Inflammatory macrophage (primary cell): ENCODE measurements at regions not wholly inside any gene's neighbourhood (a gene's known extent, or its start where the extent isn't known, plus 50 kb on each side); places are given as distances from the start of the nearest gene placed in this dataset.
"Not testable (repeated sequence)": the region's sequence is repeated elsewhere in the genome, so short reads cannot be mapped to it uniquely, and the experiment has no call there.

Experiments
- DNase-seq, 2 donors: peaks; one replicate each; pipeline ENCODE4 v3.0.0-alpha.2; 2020 to 2022

DNA sequence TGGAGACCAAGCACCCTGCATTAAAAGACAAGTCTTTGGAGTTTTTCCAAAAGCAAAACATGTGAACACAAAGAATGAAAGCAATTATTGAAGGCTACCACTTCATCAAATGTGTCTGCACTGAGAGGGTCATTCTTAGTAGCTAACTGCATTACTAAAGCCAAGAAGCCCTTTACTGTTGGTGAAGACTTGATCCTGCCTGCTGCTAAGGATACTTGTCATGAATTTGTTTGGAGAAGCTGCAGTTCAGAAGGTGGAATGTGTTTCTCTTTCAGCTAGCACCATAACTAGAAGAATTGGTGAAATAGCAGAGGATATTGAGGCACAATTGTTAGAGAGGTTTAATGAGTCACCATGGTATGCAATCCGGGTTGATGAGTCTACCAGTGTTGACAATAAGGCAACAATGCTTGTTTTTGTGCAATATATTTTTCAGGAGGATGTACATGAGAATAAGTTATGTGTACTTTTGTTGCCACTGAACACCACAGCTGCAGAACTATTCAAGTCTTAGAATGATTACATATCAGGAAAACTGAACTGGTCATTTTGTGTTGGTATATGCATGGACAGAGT is 457.3 kb upstream of the ISX start:
- DNase-seq, result no peak

DNA sequence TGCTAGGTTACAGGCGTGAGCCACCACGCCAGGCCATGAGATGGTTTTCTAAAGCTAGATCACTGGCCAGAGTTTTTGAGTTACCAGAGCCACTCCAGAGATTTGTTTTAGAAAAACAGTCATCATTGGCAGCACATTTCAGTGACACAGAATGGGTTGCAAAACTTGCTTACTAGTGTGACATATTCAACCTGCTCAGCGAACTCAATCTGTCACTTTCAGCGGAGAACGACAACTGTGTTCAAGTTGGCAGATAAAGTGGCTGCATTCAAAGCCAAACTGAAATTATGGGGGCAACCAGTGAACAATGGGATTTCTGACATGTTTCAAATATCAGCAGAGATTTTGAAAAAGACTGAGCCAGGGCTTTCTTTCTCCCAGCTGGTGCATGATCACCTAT is 456.3 kb upstream of the ISX start:
- DNase-seq, result no peak

DNA sequence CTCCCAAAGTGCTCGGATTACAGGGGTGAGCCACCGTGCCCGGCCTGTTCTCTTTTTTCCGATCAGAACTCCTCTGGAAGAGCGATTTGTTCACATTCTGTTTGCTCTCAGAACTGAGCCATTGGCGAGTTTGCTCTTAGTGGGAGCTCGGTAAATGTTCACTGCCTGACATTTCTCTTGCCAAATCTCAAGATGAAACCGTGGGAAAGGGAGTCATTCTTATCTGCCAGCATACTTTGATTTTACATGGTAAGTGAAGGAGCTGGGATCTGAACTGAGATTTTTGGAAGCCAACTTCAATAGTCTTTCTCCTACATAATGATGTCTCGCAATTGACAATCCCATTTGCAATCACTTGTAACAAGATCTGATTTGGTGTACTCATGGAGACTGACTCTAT is 445.8 kb upstream of the ISX start:
- no peak for DNase-seq

DNA sequence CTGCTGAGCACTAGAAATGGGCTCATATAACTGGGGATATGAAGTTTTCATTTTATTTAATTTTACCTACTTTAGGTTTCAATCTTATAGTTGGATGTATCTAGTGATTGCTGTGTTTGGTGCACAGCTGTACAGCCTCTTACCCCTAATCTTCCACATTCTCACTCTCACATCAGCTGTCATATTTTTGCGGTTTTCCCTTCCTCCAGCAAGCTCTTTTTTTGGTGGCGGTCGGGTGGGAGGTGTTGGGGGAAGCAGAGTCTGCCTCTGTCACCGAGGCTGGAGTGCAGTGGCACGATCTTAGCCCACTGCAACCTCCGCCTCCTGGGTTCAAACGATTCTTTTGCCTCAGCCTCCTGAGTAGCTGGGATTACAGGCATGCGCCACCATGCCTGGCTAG is 445.1 kb upstream of the ISX start:
- DNase-seq, result no peak

DNA sequence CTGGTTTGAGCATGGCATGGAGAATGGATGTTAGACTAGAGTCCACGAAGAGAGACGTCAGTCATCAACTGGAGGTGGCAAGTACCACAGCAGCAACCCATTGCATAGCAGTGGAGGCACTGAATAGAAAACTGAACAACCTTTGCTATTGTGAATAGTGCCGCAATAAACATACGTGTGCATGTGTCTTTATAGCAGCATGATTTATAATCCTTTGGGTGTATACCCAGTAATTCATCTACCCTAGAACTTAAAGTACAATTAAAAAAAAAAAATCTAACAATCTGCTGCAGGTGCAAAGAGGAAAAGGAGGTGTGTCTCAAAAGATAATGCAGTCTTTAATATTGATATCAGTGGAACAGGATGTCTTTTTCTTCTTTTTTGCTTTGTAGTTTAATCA is 443.4 kb upstream of the ISX start:
- no peak for DNase-seq

DNA sequence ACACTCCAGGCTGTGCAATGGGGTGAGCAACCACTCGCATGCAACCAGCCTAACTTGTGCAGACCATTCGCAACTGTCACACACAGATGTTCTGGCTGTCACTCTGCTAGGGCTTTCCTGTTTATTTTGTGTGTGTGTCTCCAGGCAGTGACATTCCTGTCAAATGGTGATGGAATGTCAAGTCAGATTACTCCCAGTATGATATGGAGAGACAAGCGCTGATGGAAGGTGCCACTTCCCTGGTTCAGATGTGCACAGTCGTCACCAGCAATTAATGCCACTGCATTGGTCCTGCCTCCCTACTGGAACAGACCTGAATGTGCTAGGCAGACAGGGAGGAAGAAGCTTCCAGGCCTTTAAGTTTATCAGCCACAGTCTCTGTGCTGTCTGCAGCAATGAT is 442.4 kb upstream of the ISX start:
- DNase-seq, result no peak

DNA sequence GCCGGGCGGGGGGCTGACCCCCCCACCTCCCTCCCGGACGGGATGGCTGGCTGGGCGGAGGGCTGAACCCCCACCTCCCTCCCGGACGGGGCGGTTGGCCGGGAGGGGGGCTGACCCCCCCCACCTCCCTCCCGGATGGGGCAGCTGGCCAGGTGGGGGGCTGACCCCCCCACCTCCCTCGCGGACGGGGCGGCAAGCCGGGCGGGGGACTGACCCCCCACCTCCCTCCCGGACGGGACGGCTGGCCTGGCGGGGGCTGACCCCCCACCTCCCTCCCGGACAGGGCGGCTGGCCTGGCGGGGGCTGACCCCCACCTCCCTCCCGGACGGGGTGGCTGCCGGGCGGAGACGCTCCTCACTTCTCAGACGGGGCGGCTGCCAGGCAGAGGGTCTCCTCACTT is 440.1 kb upstream of the ISX start:
- not testable (repeated sequence) for DNase-seq

DNA sequence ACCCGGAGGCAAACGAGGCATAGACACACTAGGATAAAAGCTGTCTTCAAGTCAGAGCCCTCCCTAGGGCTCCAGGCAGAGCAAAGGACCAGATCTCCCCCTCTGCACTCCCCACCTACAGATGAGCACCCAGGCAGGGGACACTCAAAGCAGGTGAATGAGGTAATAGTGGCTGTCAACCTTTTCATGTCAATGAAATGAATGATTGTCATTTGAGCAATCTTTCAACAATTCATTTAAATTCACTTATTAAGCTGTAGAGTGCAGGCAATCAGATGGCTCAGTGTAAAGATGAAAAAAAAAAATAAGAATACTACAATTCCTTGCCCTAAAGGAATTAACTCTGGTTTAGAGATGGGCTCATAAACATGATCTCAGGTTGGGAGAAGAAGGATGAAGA is 427.8 kb upstream of the ISX start:
- DNase-seq, result no peak

DNA sequence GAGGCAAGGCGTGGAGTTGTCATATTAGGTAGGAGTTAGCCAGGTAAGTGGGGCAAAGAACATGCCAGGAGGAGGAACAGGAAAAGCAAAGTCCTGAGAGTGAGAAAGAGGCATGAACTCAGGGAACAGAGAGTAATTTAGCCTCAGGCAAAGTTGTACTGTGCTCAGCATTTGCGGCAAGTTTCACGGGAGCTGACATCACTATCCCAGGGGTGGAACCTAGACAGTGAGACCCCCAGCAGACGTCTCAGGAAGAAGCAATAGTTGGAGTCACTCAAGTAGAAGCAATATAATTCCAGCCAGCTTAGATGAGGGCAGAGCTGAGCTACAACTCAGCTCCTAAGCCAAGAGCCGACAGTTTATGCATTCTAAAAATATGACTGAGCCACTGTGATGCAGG is 426.0 kb upstream of the ISX start:
- no peak for DNase-seq

DNA sequence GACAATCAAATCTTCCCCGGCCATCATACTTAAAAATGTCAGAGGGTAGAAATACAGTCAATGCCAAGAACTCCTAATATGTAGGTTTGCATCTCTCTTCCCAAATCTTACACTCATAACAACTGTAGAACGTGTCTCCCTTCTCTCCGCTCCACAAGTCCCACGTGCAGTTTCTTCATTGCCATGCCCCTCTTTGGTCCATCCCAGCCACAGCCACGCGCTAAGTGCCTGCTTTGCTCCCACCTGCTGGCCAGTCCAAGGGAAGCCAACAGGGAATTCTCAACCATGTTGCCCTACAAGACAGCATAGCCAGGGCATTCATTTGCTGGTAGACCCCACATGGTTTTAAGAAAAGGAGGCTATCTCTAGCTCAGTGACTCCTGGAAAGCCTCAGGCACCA is 420.6 kb upstream of the ISX start:
- no peak for DNase-seq

DNA sequence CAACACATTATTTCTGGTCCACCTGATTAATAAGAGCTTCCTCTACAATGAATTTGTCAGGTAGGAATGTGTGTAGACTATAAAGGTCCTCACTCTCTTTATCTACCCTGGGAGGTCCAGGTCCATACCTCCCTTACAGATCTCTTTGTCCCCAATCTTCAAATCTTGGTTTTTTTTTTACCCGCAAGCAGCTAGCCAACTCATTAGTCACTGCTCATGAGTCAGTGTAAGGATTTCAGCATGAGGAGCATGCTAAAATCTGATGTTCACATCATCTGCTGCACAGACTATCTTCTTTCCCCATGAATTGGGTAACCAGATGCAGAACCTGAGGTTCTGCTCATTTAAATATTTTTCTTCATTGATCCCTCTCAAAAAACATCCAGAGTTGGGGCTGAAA is 397.0 kb upstream of the ISX start:
- no peak for DNase-seq

DNA sequence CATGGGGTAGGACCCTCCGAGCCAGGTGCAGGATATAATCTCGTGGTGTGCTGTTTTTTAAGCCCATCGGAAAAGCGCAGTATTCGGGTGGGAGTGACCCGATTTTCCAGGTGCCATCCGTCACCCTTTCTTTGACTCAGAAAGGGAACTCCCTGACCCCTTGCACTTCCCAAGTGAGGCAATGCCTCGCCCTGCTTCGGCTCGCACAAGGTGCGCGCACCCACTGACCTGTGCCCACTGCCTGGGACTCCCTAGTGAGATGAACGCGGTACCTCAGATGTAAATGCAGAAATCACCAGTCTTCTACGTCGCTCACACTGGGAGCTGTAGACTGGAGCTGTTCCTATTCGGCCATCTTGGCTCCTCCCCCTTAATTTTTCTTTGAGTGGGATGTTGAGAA is 382.9 kb upstream of the ISX start:
- DNase-seq, result not testable (repeated sequence)

DNA sequence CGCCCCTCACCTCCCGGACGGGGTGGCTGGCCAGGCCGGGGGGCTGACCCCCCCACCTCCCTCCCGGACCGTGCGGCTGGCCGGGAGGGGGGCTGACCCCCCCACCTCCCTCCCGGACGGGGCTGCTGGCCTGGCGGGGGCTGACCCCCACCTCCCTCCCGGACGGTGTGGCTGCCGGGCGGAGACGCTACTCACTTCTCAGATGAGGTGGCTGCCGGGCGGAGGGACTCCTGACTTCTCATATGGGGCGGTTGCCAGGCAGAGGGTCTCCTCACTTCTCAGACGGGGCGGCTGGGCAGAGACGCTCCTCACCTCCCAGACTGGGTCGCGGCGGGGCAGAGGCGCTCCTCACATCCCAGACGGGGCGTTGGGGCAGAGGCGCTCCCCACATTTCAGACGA is 381.7 kb upstream of the ISX start:
- DNase-seq, result not testable (repeated sequence)

DNA sequence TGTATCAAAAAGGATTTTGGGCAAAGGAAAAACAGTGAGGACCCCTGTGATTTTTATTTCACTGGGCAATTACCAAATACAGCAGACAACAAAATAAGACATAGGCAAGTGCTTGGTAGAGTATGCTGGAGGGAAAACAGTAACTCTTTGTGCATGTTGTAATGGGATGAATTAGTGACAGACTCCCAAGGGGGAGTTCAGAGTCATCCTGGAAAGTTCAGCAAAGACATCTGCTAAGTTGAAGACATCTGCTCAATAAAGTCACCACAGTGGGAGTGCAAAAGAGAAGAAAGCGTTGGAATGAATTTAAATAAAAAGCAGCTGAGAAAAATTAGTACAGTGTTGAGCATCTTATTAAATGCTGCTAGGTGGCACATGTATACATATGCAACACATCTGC is 378.8 kb upstream of the ISX start:
- no peak for DNase-seq

DNA sequence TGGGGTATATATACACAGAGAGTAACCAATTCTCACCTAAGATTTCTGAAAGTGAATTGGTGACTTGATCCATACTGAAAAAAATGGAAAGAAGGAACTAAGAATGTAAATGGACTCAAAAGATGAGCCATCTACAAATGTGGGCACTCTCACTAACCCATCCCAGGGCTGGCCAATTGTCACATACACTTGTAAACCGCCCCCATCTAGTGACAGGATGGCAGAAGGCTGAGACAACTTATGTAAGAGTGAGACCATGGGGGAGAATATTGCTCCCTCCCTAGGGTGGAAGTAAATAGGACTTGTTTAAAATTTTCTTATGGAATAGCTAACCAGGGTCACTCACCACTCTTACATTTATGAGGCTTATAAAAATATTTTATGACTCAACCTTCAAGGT is 377.1 kb upstream of the ISX start:
- no peak for DNase-seq

DNA sequence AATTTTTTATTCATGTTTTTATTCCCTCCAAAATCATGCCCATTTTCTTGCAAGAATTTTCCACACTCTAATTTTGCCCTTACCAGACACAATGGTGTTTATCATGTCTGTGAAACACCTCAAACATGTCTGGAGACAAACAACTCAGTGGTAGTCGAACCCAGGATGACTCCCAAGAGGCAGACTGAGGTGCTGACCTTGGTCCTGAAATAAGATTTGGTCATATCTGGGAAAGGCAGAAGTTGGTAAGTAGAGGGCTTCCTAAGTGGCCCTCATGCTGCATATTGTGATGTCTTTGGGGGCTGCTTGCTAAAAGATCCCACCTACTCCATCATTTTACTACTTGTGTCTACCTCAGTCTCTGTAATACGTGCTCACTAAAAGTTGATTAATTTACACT is 369.4 kb upstream of the ISX start:
- DNase-seq, result no peak

DNA sequence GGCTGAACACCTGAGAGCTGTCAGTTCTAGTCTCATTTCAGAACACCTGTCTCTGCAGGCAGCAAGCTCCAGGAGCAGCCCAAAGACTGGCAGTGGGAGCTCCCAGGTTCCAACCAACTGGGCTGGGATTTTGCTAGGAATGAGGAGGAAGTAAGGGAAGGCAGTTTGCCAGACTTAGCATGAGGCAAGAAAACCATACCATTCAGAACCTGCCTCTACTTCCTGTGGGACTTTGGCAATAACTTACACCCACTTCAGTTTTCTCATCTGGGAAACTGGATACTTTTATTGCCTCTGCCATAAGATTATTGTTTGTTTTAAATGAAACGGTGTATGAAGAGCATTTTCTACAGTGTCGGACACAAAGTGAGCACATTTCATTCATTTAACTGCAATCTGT is 363.7 kb upstream of the ISX start:
- DNase-seq, result no peak

DNA sequence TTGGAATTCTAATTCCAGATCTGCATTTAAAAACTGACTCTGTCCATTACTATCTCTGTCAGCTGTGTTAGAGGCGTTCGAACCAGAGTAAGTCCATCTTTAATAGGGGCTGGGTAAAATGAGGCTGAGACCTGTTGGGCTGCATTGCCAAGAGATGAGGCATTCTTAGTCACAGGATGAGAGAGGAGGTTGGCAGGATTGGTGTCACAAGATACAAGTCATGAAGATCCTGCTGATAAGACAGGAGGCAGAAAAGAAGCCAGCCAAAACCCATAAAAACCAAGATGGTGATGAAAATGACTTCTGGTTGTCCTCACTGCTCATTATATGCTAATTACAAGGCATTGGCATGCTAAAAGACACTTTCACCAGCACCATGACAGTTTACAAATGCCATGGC is 356.3 kb upstream of the ISX start:
- no peak for DNase-seq

DNA sequence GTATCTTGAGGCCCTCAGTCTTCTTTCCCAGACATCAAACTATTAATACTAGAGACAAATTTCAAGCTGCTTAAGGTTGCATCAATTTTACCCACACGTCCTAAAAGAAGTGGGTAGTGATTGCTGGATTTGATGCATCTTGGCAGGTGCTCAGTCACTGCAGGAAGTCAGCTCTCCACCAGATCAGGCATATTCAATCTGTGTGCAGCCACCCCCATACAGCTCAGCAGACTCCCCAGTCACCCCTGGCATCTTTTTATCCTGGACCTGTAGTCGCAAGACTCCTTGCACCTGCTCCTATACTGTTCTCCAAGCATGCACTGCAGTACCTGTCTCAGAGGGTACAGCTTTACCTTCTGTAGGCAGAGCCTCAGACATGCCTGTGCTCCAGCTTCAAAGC is 343.1 kb upstream of the ISX start:
- DNase-seq, result no peak

DNA sequence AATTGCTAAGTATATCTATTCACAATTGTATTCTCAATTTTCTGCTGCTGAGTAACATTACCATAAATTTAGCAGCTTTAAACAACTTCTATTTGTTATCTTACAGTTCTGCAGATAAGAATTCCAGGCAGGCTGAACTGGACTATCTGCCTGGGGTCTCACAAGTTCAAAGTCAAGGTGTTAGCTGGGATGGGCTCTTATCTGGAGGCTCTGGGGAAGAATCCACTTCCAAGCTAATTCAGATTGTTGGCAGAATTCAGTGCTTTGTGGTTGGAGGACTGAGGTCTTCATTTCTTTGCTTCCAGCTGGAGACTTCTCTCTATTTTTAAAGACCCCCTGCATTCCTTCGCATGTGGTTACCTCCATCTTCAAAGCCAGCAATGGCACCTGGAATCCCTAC is 329.9 kb upstream of the ISX start:
- no peak for DNase-seq

DNA sequence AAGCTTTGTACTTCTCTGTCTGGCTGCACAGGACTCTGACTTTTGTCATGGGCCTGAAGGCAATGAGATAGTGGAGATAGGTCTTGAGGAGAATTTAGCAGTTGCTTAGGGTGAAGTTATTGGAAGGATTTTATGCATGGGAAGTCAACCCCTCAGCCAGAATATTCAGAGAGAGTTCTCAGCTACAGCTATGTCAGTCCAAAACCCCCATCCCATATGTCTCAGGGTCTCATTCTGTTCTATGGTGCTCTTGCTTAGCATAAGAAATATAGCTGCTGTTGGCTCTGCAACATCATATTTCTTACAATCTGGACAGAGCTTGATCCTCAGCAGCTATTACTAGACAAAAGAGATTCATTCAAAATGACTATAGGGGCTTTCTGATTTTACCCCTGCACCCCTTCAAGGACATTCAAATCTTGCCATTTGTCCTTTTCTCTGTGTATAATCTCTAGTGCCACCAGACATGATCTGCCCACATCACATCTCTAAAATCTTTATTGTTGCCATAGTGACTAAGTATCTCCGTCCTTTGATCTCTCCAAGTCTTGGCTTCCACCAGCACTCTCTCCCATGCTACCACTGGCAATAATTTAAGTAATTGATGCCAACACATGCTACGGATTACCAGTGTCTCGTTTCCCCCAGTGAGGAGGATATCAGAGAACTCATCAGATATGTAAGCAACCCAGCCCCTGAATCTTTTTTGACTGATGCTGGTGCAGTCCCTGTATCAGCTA is 327.1 kb upstream of the ISX start:
- no peak for DNase-seq

DNA sequence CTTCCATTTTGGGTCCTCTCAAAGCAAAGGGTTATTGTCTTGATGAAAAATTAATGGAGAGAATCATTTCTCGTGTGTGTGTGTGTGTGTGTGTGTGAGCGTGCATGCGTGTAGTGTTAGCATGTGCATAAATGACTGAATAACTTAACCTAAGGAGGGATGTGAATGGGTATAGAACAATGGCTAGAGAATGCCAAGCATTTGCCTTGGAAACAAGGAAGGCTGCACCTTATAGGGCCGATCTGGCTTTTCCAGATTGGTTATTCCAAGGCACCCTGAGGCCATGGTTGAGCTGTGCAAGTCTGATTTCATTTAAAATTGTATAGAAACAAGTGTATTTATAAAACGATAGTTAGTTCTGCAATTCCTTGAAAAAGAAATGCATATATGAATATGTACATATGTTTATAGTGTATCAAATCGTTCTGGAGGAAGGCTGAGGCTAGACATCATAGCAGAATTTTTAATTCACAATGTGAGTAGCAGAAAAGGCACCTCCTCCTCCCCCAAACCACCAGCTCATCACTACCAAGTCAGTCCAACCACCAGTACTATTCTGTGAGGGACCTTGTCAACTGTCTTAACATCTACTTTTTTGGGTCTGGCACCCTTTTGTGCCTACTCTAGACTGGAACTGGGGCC is 322.7 kb upstream of the ISX start:
- DNase-seq, result no peak

DNA sequence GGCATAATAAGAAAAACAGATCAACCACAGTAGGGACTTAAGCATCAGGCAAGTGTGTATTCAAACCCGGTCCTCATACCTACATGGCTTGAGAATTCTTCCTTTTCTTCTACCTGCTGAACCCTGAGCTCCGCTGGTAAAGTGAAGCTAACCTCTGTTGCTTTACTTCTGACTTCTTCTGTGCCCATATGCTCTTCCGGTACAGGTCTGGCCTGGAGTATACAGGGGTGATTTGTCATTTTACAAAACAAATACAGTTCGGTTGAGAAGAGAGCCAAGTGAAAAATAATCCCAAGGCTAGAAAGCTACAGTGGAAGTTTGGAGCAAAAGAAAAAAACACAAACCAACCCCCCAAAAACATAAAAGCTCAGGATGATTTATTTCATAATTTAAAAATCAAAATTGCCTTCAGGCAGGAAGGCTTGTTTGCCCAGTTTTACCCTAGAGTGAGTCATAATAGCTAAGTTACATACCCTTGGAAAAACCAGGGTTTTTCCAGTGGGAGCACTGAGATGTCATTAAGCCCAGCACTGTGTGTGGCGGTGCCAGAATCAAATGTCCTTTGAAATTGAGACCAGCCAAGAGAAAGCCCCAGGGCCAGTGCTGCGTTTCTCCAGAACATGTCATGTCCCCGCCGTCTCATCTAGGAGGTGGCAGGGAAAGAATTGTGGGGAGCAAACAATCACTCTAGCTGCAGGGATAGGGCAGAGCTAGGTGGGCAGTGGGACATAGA is 305.5 kb upstream of the ISX start:
- DNase-seq, result no peak

DNA sequence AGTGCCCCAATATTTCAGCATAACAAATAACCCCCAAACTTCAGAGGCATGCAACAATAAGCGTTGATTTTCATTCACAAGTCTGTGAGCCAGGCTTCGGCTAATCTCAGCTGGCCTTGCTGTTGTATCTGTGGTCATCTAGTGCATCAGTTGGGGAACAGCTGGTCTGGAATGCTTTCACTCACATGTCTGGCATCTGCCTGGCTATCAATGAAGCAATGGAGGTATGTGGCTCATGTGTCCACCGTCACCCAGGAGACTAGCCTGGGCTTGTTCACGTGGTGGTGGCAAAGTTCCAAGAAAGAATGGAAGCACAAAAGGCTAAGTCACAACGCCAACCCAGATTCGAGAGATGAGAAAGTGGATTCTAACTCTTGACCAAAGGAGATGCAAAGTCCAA is 304.8 kb upstream of the ISX start:
- no peak for DNase-seq
